Lower leg skin (tissue), 3 donors: ENCODE measurements at regions not wholly inside any gene's neighbourhood (a gene's known extent, or its start where the extent isn't known, plus 50 kb on each side); places are given as distances from the start of the nearest gene placed in this dataset.

ENCODE experiments used
- POLR2A ChIP-seq, 2 donors: fragments of 450-650 bp; IDR thresholded peaks; one replicate each; pipeline ENCODE4 v1.6.1; 2016 to 2017; ENCODE audit warnings: antibody characterized with exemption in 2 of 2, mild to moderate bottlenecking in 1 of 2, moderate library complexity in 1 of 2
- TF ChIP-seq, protein P1 (sequence below), 3 donors: fragments of 450-650 bp; IDR thresholded peaks; one replicate each; pipeline ENCODE4 v1.5.1; 2016; ENCODE audit warnings: antibody characterized with exemption in 3 of 3, mild to moderate bottlenecking in 3 of 3, moderate library complexity in 2 of 3

- TF ChIP-seq, protein P1, sequence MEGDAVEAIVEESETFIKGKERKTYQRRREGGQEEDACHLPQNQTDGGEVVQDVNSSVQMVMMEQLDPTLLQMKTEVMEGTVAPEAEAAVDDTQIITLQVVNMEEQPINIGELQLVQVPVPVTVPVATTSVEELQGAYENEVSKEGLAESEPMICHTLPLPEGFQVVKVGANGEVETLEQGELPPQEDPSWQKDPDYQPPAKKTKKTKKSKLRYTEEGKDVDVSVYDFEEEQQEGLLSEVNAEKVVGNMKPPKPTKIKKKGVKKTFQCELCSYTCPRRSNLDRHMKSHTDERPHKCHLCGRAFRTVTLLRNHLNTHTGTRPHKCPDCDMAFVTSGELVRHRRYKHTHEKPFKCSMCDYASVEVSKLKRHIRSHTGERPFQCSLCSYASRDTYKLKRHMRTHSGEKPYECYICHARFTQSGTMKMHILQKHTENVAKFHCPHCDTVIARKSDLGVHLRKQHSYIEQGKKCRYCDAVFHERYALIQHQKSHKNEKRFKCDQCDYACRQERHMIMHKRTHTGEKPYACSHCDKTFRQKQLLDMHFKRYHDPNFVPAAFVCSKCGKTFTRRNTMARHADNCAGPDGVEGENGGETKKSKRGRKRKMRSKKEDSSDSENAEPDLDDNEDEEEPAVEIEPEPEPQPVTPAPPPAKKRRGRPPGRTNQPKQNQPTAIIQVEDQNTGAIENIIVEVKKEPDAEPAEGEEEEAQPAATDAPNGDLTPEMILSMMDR (IDR thresholded peaks at IDR 0.05): no peak
- no peak for TF ChIP-seq POLR2A (IDR thresholded peaks at IDR 0.05)
Measured at GRCh38 chr5:180414176-180414575, 61.0 kb upstream of the GFPT2 start.
